Brain microvascular endothelial cell (primary cell): ENCODE measurements at regions not wholly inside any gene's neighbourhood (a gene's known extent, or its start where the extent isn't known, plus 50 kb on each side); places are given as distances from the start of the nearest gene placed in this dataset.

Source experiments
- DNase-seq: peaks from one replicate; pipeline ENCODE4 v3.0.0-alpha.2; 2020
- H3K27ac ChIP-seq: fragments of 250-450 bp; sonication (Bioruptor Pico); 2 replicates; pipeline ENCODE4 v1.5.1; 2020; ENCODE audit warnings: mild to moderate bottlenecking, moderate library complexity
- H3K27me3 ChIP-seq: fragments of 250-450 bp; sonication (Bioruptor Pico); replicated peaks from 2 replicates; pipeline ENCODE4 v1.5.1; 2020; ENCODE audit warnings: mild to moderate bottlenecking
- H3K36me3 ChIP-seq: fragments of 250-450 bp; sonication (Bioruptor Pico); replicated peaks from 2 replicates; pipeline ENCODE4 v1.5.1; 2020; ENCODE audit warnings: mild to moderate bottlenecking
- H3K4me3 ChIP-seq: 2 replicates; pipeline ENCODE4 v1.5.1; 2011; ENCODE audit warnings: low read depth, mild to moderate bottlenecking, control low read depth, low read length, moderate library complexity
- in situ Hi-C: cut with HindIII; loops from 2 replicates; pipeline ENCODE4 v1.10.0; 2017; ENCODE audit warnings: low sequenced_read_pairs, low pct_ligation_motif_present
- TF ChIP-seq, protein P1 (sequence below): IDR thresholded peaks from 2 replicates; pipeline ENCODE4 v1.5.1; 2011; ENCODE audit warnings: low read depth, mild to moderate bottlenecking, moderate library complexity, low read length, control low read depth, inconsistent platforms; ENCODE audit errors: missing control alignments

DNA sequence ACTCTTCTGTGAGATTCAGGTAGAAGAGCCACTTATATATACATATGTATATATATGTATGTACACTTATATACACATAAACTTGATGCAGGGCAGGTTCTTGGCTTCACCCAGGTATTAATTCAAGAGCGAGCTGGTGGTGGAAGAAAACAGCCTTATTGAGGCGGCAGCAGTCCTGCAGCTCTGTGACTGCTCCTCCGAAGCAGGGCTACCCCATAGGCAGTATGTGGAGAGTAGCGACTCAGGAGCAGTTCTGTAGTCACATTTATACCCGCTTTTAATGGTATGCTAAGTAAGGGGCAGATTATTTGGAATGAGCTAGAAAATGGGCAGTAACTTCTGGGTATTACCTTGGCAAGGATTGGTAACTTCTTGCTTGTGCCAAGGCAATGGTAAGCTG lies 280.6 kb upstream of the TFPI start:
- in situ Hi-C loops, result no loop called here
- no peak for DNase-seq
- Histone ChIP-seq H3K27me3 (no peaks in the 10 kb centered on the region), H3K4me3 (no peak overlapping the region), H3K36me3 (no peaks in the 10 kb centered on the region), H3K27ac (no peak overlapping the region)
- TF ChIP-seq, protein P1, sequence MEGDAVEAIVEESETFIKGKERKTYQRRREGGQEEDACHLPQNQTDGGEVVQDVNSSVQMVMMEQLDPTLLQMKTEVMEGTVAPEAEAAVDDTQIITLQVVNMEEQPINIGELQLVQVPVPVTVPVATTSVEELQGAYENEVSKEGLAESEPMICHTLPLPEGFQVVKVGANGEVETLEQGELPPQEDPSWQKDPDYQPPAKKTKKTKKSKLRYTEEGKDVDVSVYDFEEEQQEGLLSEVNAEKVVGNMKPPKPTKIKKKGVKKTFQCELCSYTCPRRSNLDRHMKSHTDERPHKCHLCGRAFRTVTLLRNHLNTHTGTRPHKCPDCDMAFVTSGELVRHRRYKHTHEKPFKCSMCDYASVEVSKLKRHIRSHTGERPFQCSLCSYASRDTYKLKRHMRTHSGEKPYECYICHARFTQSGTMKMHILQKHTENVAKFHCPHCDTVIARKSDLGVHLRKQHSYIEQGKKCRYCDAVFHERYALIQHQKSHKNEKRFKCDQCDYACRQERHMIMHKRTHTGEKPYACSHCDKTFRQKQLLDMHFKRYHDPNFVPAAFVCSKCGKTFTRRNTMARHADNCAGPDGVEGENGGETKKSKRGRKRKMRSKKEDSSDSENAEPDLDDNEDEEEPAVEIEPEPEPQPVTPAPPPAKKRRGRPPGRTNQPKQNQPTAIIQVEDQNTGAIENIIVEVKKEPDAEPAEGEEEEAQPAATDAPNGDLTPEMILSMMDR, result no peak

DNA sequence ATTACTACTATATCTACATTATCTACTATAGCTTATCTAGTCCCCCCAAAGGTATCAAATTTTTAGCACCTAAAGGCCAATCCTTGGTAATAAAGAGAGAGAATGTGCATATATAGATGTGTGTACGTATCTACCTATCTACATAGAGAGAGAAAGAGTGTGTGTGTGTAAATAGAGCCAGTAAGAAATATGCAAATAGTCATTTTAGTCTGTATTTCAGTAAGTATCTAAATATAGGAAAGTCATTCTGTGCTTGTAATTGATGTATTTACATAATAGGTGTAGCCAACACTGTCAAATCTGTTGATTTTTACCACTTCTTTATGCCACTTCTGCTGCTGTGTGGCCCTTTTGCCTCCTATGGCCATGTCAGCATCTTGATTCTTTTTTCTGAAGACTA lies 284.5 kb upstream of the TFPI start:
- DNase-seq, result no peak
- no peak overlapping the region for H3K4me3 ChIP-seq
- no peak overlapping the region for H3K27ac ChIP-seq
- in situ Hi-C loops, result no loop called here
- TF ChIP-seq, protein P1, result no peak
- no peaks in the 10 kb centered on the region for H3K27me3 ChIP-seq
- H3K36me3 ChIP-seq, result no peaks in the 10 kb centered on the region

DNA sequence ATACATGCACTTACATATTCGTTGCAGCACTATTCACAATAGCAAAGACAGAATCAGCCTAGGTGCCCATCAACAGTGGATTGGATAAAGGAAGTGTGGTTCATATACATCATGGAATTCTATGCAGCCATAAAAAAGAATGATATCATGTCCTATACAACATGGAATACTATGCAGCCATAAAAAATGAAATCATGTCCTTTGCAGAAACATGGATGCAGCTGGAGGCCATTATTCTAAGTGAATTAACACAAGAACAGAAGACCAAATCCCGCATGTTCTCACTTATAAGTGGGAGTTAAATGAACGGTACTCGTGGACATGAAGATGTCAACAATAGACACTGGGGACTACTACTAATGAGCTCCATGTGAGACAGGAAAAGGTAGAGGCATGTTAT lies 288.1 kb upstream of the TFPI start:
- no peak for DNase-seq
- no peak overlapping the region for H3K27ac ChIP-seq
- H3K36me3 ChIP-seq, result no peaks in the 10 kb centered on the region
- no peak overlapping the region for H3K4me3 ChIP-seq
- H3K27me3 ChIP-seq, result no peaks in the 10 kb centered on the region
- in situ Hi-C loops, result loop anchor here (10.0 kb wide), 1 partner anchor 258 kb away; no protein-coding TSS in a partner anchor
- TF ChIP-seq, protein P1, result no peak

DNA sequence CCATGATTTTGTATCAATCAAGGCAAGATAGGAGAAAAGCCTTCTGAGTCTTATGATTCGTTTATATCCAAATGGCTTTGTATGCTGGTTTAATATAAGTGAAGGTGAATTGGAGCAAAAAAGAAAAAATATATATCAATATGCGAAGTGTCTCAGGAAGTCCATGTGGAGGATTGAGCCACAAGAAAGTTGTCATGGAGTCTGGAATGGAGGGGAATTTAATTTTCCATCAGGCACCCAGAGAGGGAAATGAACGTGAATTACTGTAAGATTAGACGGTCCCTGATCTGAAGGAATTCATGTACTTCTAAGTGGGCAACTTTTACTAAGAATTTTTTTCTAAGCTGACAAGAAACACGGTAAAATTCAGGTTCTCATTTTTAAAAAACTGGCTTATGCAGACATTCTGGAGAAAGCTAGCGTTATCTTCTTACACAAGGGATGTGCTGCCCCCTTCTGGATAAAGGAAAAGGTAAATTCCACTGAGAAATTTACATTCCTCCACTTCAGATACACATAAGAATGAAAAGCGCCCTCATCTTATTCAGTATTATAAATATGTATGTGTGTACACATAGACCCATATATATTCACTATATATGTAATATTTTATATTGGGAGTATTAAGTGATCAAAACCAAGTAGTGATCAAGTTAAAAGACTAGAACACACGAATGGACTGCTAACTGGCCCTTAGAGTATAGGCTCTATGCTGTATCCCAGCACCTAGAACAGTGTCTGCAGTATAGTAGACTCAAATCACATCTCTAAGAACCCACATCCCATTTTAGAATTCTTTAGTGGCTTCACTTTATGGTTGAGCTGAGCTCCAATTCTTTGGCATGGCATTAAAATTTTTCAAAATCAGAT lies 289.0 kb upstream of the TFPI start:
- Histone ChIP-seq H3K27me3 (no peaks in the 10 kb centered on the region), H3K27ac (no peak overlapping the region), H3K4me3 (no peak overlapping the region), H3K36me3 (no peaks in the 10 kb centered on the region)
- TF ChIP-seq, protein P1, result peak; percentile 50
- peak; percentile 58 for DNase-seq
- in situ Hi-C loops, result loop anchor here (10.0 kb wide), 1 partner anchor 258 kb away; no protein-coding TSS in a partner anchor

DNA sequence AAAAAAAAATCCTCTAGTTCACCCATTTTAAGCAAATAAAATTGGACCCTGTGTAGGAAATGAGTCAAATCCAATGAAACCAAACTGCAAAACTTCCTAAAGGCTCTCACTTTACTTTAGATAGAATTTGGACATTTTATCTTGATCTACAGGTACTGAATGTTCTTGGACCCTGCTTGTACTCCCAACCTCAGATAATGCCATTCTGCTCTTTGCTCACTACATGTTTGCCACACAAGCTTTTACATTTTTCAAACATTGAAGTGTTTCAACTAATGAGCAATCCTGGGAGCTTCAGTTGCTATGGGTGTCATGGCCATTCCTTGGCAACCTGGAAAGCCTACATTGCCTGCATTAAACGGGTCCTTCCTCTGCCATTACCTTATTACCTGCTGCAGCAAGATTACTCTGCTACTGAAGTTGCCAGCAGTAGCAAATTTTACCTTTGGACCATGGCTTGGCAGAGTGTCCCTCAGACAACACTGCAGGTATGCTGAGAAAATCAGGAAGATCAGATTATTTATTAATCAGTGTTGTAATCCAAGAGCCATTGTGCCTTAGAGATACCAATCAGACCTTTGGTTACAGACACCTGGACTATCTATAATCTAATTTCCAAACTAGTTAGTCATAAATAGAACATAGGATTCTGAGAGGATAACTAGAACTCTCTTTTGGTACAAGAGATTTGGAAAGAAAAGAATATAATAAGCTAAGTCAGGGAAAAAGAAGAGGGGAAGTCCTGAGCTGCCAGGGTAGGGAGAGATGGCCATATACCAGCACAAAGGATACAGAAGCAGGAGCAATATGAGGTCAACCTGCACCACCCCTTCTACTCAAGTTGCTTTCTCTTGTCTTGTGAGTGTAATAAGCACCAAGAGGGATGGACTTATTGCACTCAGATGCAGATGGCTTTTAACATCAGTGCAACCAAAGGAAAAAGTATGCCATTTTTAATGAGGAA lies 293.3 kb upstream of the TFPI start:
- no peak for DNase-seq
- H3K27me3 ChIP-seq, result no peaks in the 10 kb centered on the region
- in situ Hi-C loops, result loop anchor here (10.0 kb wide), 1 partner anchor 263 kb away; no protein-coding TSS in a partner anchor
- H3K27ac ChIP-seq, result no peak overlapping the region
- TF ChIP-seq, protein P1, result no peak
- H3K4me3 ChIP-seq, result no peak overlapping the region
- H3K36me3 ChIP-seq, result no peaks in the 10 kb centered on the region
